HL-60 (cell line): ENCODE measurements at regions not wholly inside any gene's neighbourhood (a gene's known extent, or its start where the extent isn't known, plus 50 kb on each side); places are given as distances from the start of the nearest gene placed in this dataset.

ENCODE experiments used
- DNase-seq, 2 experiments: peaks; one replicate each; pipeline ENCODE4 v3.0.0-alpha.2; 2010 to 2020; ENCODE audit warnings: low read depth in 1 of 2, low spot score in 1 of 2
- H3K27ac ChIP-seq: fragments of 250-450 bp; sonication (Bioruptor Pico); replicated peaks from 2 replicates; pipeline ENCODE4 v1.5.1; 2020; ENCODE audit warnings: mild to moderate bottlenecking, moderate library complexity
- H3K27me3 ChIP-seq: fragments of 250-450 bp; sonication (Bioruptor Pico); 2 replicates; pipeline ENCODE4 v1.5.1; 2021; ENCODE audit warnings: mild to moderate bottlenecking, moderate library complexity; ENCODE audit not compliant: insufficient read depth, poor library complexity, severe bottlenecking
- H3K4me3 ChIP-seq: replicated peaks from 2 replicates; pipeline ENCODE4 v1.5.1; 2011; ENCODE audit warnings: mild to moderate bottlenecking, control low read depth, low read length; ENCODE audit not compliant: insufficient read depth
- CTCF ChIP-seq: IDR thresholded peaks from one replicate; pipeline ENCODE4 v1.5.1; 2011; ENCODE audit warnings: low read length, control low read depth, inconsistent platforms; ENCODE audit not compliant: insufficient read depth
- GABPA ChIP-seq: IDR thresholded peaks from 2 replicates; pipeline ENCODE4 v1.6.1; 2012; ENCODE audit warnings: low read depth
- POLR2AphosphoS5 ChIP-seq: IDR thresholded peaks from 2 replicates; pipeline ENCODE4 v1.6.1; 2012; ENCODE audit warnings: low read depth
- SPI1 ChIP-seq: IDR thresholded peaks from 2 replicates; pipeline ENCODE4 v1.6.1; 2012; ENCODE audit warnings: low read depth, mild to moderate bottlenecking, borderline replicate concordance
- TF ChIP-seq, protein P1 (sequence below): IDR thresholded peaks from 2 replicates; pipeline ENCODE4 v1.6.1; 2012; ENCODE audit warnings: low read depth; ENCODE audit not compliant: insufficient replicate concordance

DNA sequence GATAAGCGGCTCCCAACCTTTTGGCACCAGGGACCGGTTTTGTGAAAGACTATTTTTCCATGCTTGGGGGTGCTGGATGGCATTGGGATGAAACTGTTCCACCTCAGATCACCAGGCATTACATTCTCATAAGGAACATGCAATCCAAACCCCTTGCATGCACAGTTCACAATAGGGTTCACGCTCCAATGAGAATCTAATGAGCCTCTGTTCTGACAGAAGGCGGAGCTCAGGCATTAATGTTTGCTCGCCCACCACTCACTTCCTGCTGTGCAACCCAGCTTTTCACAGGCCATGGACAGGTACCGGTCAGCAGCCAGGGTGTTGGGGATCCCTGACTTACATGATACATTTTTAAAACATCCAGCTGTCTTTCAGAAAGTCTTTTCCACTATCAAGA lies 187.3 kb downstream of the SLC39A8 start:
- TF ChIP-seq, protein P1, sequence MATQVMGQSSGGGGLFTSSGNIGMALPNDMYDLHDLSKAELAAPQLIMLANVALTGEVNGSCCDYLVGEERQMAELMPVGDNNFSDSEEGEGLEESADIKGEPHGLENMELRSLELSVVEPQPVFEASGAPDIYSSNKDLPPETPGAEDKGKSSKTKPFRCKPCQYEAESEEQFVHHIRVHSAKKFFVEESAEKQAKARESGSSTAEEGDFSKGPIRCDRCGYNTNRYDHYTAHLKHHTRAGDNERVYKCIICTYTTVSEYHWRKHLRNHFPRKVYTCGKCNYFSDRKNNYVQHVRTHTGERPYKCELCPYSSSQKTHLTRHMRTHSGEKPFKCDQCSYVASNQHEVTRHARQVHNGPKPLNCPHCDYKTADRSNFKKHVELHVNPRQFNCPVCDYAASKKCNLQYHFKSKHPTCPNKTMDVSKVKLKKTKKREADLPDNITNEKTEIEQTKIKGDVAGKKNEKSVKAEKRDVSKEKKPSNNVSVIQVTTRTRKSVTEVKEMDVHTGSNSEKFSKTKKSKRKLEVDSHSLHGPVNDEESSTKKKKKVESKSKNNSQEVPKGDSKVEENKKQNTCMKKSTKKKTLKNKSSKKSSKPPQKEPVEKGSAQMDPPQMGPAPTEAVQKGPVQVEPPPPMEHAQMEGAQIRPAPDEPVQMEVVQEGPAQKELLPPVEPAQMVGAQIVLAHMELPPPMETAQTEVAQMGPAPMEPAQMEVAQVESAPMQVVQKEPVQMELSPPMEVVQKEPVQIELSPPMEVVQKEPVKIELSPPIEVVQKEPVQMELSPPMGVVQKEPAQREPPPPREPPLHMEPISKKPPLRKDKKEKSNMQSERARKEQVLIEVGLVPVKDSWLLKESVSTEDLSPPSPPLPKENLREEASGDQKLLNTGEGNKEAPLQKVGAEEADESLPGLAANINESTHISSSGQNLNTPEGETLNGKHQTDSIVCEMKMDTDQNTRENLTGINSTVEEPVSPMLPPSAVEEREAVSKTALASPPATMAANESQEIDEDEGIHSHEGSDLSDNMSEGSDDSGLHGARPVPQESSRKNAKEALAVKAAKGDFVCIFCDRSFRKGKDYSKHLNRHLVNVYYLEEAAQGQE: no peak
- no peak for TF ChIP-seq GABPA
- no peak for TF ChIP-seq CTCF
- TF ChIP-seq SPI1: no peak
- no peak for TF ChIP-seq POLR2AphosphoS5
- Histone ChIP-seq H3K27ac (no peak overlapping the region), H3K27me3 (no peaks in the 10 kb centered on the region), H3K4me3 (no peak overlapping the region)
- DNase-seq: no peak

- no peak for DNase-seq
- TF ChIP-seq SPI1 (no peak), GABPA (no peak), POLR2AphosphoS5 (no peak), CTCF (no peak)
- TF ChIP-seq, protein P1: no peak
- Histone ChIP-seq H3K27ac (no peak overlapping the region), H3K27me3 (no peaks in the 10 kb centered on the region), H3K4me3 (no peak overlapping the region)
Observed at GRCh38 chr4:102153391-102153790, 191.9 kb downstream of the SLC39A8 start.

GRCh38 chr4:102151696-102152095 lies 193.6 kb downstream of the SLC39A8 start:
- Histone ChIP-seq H3K4me3 (no peak overlapping the region), H3K27me3 (no peaks in the 10 kb centered on the region), H3K27ac (no peak overlapping the region)
- TF ChIP-seq SPI1 (no peak), POLR2AphosphoS5 (no peak), GABPA (no peak)
- TF ChIP-seq, protein P1: no peak
- DNase-seq: no peak
